NB4 (cell line): ENCODE measurements at regions not wholly inside any gene's neighbourhood (a gene's known extent, or its start where the extent isn't known, plus 50 kb on each side); places are given as distances from the start of the nearest gene placed in this dataset.

Experiments
- TF ChIP-seq, protein P1 (sequence below): IDR thresholded peaks from one replicate; pipeline ENCODE4 v1.5.1; 2012; ENCODE audit warnings: low read depth, low read length
- TF ChIP-seq, protein P2 (sequence below): IDR thresholded peaks from 2 replicates; pipeline ENCODE4 v1.6.1; 2011; ENCODE audit warnings: low read depth, low read length

DNA sequence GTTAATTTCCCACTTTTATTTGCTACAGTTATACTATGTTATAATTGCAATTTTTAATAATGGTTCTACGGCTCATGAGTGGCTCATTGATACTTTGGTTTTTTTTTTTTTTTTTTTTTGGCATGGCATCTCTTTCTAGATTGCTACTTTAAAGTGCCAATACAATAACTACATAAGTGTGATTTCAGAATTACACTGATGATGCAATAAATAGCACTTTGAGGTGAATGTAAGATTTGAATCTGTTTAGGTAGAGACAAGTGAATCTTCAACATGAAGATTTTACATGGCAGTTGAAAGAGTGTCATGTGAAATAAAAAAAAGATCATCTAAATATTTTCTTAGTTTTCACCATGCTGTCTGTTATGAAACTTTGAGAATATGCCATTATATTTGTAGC, 75.7 kb downstream of the KBTBD8 start:
- TF ChIP-seq, protein P1, sequence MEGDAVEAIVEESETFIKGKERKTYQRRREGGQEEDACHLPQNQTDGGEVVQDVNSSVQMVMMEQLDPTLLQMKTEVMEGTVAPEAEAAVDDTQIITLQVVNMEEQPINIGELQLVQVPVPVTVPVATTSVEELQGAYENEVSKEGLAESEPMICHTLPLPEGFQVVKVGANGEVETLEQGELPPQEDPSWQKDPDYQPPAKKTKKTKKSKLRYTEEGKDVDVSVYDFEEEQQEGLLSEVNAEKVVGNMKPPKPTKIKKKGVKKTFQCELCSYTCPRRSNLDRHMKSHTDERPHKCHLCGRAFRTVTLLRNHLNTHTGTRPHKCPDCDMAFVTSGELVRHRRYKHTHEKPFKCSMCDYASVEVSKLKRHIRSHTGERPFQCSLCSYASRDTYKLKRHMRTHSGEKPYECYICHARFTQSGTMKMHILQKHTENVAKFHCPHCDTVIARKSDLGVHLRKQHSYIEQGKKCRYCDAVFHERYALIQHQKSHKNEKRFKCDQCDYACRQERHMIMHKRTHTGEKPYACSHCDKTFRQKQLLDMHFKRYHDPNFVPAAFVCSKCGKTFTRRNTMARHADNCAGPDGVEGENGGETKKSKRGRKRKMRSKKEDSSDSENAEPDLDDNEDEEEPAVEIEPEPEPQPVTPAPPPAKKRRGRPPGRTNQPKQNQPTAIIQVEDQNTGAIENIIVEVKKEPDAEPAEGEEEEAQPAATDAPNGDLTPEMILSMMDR: no peak
- TF ChIP-seq, protein P2, sequence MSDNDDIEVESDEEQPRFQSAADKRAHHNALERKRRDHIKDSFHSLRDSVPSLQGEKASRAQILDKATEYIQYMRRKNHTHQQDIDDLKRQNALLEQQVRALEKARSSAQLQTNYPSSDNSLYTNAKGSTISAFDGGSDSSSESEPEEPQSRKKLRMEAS: no peak
